ENCODE measurements at regions not wholly inside any gene's neighbourhood (a gene's known extent, or its start where the extent isn't known, plus 50 kb on each side); places are given as distances from the start of the nearest gene placed in this dataset.

DNA sequence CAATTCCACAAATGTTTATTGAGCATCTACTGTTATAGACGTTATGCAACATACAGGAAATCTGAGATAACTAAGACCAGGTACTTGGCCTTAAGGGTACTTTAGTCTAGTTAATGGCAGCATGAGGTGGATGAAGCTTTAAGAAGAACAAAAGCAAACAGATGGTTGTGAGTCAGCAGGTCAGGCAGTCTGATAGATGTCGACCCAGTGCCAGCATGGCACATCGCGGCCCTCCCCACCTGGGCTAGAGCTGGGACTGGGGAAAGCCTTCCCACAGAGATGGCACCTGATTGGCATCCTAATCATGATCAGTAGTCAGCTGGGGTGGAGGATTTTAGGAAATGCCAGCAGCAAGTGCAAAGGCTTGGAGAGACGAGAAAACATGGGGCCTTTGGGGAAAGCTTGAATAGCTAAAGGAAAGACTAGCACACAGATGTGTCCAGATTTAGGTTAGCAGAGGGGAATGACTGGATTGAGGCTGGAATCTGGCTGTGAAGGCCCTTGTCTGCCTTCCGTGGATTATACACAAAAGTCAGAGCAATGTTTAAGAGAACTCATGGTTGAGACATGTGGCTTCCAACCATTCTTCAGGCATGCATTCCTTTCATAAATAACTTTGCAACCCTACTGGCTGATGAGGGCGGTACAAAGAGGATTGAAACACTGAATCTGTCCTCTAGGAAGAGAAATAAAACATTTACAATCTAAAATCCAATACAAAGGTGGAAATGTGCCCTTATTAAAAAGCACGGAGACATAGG lies 395.4 kb upstream of the WWC1 start:
- H3K9ac ChIP-seq (replicated peaks; ENCODE audit: extremely low read depth, insufficient read depth, low read length), result no peak overlapping the region
- POLR2A ChIA-PET, result no interaction called here
- dilution Hi-C loops (cut with MboI; ENCODE audit: extremely low pct_ligation_motif_present, low sequenced_read_pairs) (no loop called here), intact Hi-C loops (cut with micrococcal nuclease) (no loop called here)
- no peaks in the 10 kb centered on the region for H3K27me3 ChIP-seq (ENCODE audit: control insufficient read depth in 2 of 2, insufficient read depth in 2 of 2, low read length in 2 of 2)
- no peaks in the 10 kb centered on the region for H4K20me1 ChIP-seq (replicated peaks; ENCODE audit: control insufficient read depth, extremely low read depth, insufficient read depth, low read length)
- CTCF ChIA-PET, result no interaction called here
- no peaks in the 10 kb centered on the region for H3K9me1 ChIP-seq (replicated peaks; ENCODE audit: control insufficient read depth, extremely low read depth, insufficient read depth, low read length)
- H2AFZ ChIP-seq (ENCODE audit: low read depth, low read length), result no peak overlapping the region
- TF ChIP-seq JUN (IDR thresholded peaks at IDR 0.05; ENCODE audit: borderline replicate concordance, insufficient read depth, insufficient read length, low read depth) (no peak), EZH2 (IDR thresholded peaks at IDR 0.05; ENCODE audit: borderline replicate concordance, low read depth, low read length, severe bottlenecking) (no peak), POLR2A (IDR thresholded peaks at IDR 0.05; ENCODE audit: low read depth, low read length) (no peak), MYC (IDR thresholded peaks at IDR 0.05; ENCODE audit: low read depth, low read length) (no peak), FOS (IDR thresholded peaks at IDR 0.05; ENCODE audit: borderline replicate concordance, insufficient read depth, low read length) (no peak), GATA2 (IDR thresholded peaks at IDR 0.05; ENCODE audit: insufficient read depth, insufficient read length, low read depth, low read length) (no peak), POLR2AphosphoS5 (IDR thresholded peaks at IDR 0.05; ENCODE audit: insufficient read depth, low read depth, low read length) (no peak)
- TF ChIP-seq, protein P1, sequence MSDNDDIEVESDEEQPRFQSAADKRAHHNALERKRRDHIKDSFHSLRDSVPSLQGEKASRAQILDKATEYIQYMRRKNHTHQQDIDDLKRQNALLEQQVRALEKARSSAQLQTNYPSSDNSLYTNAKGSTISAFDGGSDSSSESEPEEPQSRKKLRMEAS (IDR thresholded peaks at IDR 0.05; ENCODE audit: insufficient read depth, insufficient read length), result no peak
- TF ChIP-seq, protein P2, sequence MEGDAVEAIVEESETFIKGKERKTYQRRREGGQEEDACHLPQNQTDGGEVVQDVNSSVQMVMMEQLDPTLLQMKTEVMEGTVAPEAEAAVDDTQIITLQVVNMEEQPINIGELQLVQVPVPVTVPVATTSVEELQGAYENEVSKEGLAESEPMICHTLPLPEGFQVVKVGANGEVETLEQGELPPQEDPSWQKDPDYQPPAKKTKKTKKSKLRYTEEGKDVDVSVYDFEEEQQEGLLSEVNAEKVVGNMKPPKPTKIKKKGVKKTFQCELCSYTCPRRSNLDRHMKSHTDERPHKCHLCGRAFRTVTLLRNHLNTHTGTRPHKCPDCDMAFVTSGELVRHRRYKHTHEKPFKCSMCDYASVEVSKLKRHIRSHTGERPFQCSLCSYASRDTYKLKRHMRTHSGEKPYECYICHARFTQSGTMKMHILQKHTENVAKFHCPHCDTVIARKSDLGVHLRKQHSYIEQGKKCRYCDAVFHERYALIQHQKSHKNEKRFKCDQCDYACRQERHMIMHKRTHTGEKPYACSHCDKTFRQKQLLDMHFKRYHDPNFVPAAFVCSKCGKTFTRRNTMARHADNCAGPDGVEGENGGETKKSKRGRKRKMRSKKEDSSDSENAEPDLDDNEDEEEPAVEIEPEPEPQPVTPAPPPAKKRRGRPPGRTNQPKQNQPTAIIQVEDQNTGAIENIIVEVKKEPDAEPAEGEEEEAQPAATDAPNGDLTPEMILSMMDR (IDR thresholded peaks at IDR 0.05; ENCODE audit: extremely low read depth in 1 of 2, insufficient read depth in 1 of 2, low read depth in 1 of 2, low read length in 2 of 2), result no peak
- no peak overlapping the region for H3K4me3 ChIP-seq (replicated peaks in 1 of 3; ENCODE audit: insufficient read depth in 1 of 3, low read depth in 1 of 3, low read length in 3 of 3)
- H3K4me2 ChIP-seq (ENCODE audit: insufficient read depth, low read length), result no peak overlapping the region
- no peak for FAIRE-seq
- BruUV-seq (replicated peaks), result no TSS peak
- H3K4me1 ChIP-seq (ENCODE audit: control insufficient read depth, extremely low read depth, insufficient read depth, low read length), result no peaks in the 10 kb centered on the region
- DNase-seq (ENCODE audit: low read depth, low spot score), result no peak
- H3K36me3 ChIP-seq (ENCODE audit: control insufficient read depth in 2 of 2, extremely low read depth in 1 of 2, insufficient read depth in 2 of 2, low read length in 2 of 2), result no peaks in the 10 kb centered on the region
- no peaks in the 10 kb centered on the region for H3K79me2 ChIP-seq (ENCODE audit: control insufficient read depth, insufficient read depth, low read length)
- H3K27ac ChIP-seq (ENCODE audit: insufficient read depth, low read depth, low read length), result no peak overlapping the region
- H3K9me3 ChIP-seq (replicated peaks; ENCODE audit: control insufficient read depth, insufficient read depth, low read length), result peaks cover 6% of the 10 kb centered on the region

Data from endothelial cell of umbilical vein (primary cell).